ENCODE measurements at regions not wholly inside any gene's neighbourhood (a gene's known extent, or its start where the extent isn't known, plus 50 kb on each side); places are given as distances from the start of the nearest gene placed in this dataset.

DNA sequence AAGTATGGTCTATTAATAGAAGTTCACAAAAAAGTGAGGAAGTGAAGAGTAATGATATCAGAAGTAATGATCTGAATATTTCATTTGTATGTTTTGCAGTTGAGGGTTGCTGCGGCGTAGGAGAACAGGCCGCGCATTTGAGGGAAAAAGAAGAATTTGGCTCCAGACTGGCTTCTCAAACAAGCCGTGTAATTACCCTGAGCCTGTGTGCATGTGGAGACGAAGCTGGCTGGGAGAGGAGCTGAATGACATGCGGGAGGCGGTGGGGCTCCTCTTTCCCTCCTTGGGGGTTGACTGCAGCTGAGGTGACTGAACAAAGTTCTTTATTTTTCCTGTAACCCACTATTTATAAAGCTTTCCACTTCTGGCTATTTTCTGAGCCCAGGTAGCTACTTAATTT, 115.5 kb upstream of the AFDN start:
- DNase-seq: no peak

DNA sequence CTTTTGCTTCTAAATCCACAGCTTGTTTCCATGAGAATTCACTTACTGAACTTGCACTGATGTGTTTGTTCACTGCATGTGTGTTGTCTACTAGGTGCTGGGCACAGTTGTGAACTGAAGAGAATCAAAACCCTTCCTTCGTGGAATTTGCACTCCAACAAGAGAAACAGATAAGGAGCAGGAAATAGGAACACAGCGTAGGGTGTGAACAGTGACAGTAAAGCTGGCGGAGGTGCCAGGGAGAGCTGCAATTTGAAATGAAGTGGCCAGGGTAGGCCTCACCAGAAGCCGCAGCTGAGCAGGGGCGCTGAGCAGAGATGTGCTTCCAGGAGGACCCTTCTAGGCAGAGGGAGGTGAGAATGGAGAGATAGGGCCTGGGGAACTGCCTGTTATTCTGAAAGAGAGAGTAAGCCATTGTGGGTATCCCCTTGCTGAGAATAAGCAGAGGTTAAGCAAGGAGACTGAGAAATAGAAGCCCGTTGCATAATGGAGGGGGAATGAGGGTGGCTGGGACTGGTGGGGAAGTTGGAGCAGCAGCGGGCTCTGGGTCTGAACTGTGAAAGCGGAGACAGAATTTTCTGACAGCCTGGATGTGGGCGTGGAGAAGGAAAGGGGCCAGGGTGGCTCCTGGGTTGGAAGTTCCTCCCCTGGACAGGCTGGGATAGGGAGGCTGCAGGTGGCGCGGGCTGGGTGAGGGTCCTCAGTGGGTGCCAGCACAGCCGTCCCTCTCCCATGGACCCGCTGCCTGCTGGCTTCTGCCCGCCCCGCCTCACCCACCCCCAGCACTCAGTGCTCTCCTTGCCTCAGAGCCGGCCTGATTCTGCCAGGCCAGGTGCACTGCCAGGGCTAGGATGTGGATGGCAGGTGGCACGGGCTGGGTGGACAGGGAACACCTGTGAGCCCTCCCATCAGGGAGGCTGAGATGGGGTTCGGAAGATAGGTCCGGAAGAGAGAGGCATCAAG, 114.7 kb upstream of the AFDN start:
- no peak for DNase-seq

DNA sequence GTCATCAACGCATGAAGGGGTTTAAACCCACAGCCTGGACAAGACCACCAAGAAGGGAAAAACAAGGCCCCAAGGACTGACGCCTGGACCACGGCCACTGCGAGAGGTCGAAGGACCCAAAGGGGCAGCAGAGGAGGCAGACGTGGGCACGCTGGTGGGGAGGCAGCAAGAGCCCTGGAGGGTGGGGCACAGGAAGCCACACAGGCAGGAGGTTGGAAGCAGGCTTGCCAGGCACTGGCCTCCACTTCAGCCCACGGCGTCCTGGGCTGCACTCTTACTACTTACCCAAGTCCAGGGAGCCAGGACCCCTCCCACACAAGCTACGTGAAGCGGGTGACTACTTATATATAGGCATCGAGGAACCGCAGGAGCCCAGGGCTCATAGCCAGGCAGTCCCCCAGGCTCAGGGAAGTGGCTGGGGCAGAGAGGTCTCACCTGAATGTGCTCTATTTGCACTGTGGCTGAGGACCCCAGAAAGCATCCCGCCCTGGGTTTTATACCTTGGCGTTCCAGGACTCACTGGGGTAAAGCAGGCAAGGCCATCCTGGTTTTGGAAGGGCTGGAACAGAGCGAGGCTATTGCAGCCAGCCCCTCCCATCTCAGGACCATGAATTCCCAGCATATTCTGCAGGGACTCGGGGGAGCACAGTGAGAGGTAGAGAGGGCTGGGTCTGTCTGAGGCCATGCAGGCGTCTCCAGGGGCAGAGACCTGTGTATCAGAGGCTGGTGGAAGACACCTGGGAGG, 113.8 kb upstream of the AFDN start:
- no peak for DNase-seq

DNA sequence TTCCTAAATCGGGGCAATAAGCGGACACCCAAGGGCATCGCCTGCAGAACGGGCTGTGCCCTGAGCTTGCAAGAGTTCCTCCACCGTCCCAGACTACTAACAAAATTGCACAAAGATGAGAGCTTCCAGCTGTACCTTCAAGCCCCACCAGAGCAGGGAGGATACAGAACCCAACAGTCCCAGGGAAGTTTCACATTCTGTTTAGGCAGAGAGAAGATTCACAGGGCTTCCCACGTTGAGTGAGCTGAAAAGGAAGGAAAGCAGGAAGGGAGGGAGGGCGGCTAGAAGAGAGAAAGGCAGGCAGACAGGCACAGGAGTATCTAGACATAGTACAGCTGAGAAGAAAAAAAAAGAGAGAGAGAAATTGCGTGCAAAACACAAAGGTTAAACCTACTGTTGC, 112.6 kb upstream of the AFDN start:
- no peak for DNase-seq

DNA sequence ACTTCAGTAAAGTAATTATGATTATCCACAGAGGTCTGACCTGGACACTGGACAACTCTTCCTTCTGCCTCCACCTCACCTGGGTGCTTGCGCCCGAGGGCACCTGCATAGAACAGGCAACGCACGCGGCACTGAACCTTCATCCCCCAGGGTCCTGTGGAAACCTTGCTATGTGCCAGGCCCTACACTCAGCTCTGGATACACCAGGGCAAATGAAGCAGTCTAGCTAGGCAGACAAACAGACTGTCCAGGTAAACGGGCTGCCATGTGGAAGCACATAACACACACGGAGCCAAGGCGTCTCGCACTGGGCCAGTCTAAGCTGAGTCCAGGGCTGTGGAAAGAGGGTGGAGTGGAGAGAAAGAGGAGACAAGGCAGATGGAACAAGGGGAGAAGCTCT, 109.3 kb upstream of the AFDN start:
- DNase-seq: no peak

DNA sequence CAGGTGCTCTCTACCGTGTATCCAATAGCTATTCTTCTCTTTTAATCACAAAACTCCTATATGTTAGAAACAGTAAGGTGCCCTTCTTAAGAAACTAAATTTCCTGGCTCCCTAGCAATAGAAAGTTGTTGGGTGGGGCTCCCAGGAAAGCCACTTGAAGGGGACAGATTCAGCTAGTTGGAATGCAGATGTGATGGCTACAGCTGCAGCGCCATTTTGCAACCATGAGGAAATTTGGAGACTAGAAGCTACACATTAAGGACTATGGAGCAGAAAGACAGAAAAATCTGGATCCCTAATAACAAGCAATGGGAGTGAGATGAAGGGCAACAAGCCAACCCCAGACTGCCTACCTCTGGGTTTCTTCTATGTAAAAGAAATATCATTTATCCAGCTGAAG, 108.8 kb upstream of the AFDN start:
- no peak for DNase-seq

DNA sequence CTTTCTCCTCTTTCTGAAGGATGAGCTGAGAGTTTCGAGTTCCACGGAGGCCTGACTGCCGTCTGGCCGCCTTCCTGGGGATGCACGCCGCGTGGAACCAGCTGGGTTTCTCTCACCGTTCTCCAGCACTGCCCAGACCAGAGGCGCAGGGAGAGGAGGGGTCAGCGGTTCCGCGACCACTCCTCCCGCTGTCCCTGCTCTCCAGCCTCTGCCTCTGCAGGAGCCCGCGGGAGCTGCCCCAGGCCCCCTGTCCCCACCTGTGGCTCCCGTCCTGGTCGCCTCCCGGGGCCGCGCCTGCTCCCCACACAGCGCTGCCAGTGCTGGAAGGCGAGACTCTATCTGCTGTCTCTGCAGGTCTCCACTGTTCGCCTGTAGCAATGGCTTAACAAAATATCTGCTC, 106.8 kb upstream of the AFDN start:
- no peak for DNase-seq

DNA sequence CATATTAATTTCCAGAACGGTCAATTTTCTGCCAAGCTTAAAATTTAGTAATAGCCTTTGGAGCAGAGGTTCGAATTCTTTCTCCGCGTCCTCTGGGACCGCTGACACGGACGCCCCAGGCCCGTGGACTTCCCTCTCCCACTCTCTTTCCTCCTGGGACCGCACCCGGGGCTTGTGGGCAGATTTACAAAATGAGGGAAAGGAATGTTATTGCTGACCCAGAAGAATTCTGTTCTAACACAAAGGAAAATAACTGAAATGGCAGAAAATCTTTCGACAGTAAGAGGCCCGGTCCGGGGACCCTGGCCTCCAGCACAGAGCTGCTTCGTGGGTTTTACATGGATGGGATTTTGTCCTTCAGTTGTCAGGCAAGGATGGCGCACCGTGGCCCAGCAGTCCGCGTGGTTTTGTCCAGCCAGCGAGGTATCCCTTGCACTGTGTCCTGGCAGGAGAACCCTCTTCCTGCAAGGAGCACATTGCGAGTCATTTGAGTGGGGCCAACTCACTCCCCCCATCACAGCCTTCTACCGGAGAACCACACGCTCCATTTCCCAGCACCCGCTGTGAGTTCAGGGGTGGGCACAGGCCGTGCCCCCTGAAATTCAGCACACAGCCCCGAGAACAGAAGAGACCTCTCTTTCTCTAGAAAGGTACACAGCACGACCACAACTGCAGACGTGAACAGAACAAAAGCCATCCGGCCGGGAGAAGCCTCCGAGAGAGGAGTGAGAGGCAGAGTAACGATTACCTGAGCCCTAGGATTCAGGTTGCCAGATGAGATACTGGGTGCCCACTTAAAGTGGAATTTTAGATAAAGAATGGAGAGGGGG, 106.0 kb upstream of the AFDN start:
- no peak for DNase-seq

DNA sequence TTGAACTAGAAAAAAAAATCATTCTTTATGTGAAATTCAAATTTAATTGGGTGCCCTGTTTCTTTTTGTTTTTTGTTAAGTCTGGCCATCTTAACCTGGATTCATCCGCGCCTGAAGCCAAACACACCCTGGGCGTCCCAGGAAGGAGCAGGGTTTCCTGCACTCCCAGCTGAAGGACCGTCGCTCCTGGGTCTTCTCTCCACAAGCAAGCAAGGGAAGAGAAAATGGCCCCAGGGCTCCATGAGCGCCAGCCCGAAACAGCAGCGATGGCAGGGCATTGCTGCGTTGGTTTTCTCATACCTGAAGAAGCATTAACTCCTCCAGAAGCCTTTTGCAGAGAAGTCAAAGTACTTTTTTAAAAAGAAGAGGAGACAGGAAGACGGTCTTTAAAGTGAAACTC, 105.4 kb upstream of the AFDN start:
- DNase-seq: no peak

DNA sequence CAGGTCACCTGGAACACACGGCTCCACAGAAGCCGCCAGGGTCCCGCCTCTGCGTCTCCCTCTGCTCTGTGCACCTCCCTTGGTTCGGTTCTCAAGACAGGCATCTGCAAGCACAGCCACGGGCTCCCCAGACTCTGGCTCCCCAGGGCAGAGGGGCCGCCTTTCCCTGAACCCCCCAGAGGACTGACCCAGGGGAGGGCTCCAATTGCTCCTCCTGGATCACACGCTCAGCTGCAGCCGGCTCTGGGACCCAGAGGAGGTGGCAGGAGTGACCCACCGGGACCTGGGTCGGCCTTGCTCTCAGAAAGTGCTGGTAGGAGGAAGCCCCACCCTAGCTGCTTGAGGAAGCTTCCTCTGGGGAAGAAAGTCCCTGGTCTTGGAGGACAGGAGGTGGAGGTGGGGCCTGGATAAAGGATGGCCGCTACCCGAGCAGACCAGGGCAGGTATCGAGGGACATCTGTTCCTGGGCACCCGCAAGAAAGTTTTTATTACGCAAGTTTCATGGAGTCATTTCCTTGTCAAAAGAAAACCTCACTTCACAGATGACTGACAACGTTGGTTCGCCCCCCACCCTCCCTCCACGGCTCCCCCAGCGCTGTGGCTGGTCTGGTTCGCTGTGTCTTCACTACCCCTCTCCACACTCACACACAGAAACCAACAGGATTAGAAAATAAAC, 103.9 kb upstream of the AFDN start:
- DNase-seq: no peak

DNA sequence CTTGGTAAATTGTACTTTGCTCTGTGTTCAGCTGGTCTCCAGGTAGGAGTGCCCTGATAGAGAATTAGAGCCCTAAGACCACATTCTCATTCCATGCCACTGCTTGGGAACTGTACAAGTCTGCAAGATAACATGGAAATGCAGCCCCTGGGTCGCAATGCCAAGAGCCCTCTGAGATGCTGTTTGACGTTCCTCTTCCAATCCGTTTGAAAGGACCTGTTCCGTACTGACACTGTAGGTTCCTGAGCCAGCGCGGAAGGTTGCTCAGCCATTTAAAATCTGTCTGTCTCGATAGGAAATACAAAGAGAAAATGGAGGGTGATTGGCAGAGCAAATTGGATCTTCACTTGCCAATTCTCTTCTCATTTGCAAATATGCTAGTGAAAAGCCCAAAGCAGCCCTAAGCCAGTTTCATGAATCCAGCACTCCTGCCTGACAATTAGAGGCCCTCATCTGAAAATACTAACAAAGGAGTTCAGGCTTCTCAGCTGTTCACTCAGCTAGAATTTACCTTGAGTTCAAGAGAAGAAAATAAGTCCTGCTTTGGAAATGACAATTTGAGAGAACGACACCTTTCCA, 100.6 kb upstream of the AFDN start:
- no peak for DNase-seq

DNA sequence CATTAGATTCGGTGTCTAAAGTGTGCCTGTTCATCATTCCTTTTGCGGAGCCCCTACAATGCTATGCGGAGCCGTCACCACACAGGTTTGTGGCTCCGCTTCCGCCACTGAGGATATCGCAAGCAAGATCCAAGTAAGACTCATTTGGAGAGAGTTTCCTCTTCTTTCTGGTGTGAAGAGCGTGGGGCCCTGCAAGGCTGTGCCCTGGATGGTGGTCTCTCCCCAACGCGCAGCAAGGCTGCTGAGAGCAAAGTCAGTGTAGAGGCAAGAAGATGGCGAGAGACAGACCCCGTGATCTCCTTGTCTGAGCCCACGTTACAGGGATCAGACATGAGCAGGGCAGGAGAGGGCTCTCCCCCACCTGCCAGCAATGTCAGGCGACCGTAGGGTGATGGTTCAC, 96.3 kb upstream of the AFDN start:
- no peak for DNase-seq

DNA sequence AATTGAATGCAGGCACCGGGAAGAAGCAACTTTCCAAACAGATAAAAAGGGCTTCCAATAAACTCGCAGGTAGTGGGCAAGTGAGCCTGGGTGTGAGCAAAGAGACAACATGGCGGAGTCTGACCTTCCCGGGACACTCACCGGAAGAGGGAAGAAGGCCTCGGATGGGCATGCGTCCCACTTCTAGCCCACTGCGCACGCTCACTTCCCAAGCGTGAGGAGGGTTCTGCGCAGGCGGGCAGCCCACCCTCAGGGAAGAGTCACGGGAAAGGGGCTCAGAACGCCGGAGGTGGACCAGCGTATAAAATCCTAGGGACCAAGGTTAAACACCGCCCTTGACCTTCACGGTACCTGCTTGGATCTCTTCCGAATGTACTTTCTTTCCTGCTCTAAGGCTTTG, 95.5 kb upstream of the AFDN start:
- DNase-seq: no peak

DNA sequence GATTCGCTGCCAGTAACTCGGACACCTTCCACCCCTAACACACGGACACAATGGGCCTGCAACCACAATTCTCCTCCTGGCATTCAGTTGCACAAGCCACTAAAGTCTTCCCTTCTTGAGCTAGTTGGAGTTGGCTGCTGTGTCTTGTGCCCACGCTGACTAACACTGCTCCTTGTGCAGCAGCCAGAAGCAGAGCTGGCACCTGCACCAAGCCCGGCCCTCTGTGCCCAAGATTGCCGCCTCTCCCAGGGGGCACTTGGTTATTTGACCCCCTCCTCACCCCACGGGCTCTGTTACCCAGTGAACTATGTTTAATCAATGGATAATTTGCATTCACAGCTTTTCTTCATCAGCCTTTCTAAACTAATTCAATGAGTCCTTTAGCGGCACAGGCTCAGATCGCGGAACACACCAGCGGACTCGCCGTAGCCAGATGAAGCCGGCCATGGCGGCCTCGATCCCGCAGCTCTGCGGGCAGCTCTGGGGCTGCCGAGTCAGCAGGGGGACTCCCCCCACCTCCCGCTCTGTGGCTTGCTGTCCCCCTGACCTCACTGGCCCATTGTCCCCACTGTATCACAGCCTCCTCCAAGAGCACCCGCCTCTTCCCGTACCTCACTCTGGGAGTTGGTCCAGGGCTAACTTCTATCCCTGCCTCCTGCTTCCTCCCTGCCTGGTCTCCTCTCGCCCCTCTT, 94.8 kb upstream of the AFDN start:
- peak; percentile 43 for DNase-seq

DNA sequence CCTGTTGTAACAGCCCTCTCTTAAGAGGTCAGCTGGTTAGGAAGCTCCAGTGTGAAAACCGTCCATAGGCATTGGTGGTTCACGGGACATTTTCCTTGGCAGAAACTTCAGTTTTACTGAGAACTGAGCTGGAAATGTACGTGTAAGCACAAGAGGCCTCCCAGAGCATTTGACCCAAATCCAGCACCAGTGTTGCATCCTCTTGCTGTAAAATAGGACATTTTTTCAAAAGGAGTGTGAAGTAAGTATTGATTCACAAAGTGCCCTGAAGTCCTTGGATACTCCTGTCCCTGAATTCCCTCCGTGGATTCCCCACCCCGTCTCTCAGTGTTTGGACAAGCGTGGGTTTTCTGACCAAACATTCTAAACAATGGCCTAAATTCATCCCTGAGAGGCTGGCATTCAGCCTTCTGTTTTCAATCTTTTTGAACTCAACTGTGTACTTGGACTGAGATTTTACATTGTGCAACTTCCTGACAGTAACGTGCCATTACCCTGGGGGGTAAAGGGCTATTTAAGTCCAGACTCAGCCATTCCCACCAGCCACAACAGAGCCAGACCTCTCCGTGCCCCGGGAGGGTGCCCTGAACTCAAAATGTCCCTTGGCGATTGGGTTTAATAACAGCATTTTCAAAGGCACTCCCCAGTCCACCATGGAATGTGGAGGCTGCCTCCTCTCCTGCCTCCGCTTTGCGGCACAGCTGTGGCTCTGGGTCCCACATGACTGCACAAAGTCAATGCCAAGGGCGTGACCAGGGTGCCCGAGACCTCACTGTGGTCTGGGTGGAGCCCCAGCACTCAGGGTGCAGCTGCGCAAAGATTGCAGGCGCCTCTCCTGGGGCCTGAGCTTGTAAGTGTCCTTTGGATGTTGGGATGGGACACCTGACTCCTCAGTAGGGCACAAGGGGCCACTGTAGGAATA, 92.7 kb upstream of the AFDN start:
- peak; percentile 42 for DNase-seq

DNA sequence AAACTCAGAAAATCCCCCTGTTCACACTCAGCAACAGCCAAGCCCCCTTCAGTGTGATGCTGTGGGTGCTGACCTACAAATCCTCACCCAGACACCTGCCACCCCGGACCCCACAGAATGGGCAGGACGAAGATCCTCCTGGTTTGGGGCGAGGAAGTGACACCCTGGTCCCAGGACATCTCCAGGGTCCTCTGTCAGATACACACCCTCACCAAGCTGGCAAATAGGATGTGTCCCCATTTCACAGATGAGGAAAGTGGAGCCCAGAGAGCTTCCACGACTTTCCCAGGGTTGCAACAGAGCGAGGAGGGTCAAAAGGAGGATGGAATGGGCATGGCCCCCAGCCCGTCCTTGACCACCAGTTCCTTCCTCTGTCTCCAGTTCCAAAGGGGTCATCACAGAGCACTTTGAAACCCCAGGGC, 92.0 kb upstream of the AFDN start:
- no peak for DNase-seq

DNA sequence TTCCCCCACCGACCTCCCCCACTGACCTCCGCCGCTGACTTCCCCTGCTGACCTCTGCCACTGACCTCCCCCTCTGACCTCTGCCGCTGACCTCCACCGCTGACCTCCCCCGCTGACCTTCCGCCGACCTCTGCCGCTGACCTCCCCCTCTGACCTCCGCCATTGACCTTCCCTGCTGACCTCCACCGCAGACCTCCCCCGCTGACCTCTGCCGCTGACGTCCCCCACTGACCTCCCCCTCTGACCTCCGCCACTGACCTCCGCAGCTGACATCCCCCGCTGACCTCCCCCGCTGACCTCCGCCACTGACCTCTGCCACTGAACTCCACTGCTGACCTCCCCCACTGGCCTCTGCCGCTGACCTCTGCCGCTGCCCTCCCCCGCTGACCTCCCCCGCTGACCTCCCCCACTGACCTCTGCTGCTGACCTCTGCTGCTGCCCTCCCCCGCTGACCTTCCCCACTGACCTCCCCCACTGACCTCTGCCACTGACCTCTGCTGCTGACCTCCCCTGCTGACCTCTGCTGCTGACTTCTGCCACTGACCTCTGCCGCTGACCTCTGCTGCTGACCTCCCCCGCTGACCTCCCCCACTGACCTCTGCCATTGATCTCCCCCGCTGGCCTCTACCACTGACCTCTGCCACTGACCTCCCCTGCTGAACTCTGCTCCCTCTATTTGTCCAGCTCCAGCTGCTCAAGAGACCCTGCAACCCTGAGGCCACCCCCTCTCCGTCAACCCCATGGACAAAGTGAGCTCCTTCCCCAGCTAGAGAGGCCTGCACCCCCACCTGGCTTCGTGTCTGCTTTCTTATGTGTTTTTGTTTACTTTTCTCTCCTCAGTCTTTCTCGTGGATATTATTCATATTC, 91.4 kb upstream of the AFDN start:
- no peak for DNase-seq

DNA sequence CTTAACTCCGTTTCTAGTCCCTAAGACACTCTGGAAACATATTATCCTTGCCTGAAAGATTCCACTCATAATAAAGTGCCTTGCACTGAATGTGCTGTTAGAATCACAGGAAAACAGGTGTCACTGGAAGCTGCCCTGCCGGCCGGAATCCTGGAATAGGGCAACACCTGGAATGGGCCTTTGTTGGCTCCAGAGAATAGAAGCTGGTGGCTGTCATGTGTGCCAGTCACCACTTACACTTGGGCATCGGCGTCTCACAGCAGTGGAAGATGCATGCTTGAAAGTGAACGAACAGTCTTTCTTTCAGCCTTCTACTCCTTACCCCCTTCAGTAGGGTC, 90.8 kb upstream of the AFDN start:
- DNase-seq: no peak

DNA sequence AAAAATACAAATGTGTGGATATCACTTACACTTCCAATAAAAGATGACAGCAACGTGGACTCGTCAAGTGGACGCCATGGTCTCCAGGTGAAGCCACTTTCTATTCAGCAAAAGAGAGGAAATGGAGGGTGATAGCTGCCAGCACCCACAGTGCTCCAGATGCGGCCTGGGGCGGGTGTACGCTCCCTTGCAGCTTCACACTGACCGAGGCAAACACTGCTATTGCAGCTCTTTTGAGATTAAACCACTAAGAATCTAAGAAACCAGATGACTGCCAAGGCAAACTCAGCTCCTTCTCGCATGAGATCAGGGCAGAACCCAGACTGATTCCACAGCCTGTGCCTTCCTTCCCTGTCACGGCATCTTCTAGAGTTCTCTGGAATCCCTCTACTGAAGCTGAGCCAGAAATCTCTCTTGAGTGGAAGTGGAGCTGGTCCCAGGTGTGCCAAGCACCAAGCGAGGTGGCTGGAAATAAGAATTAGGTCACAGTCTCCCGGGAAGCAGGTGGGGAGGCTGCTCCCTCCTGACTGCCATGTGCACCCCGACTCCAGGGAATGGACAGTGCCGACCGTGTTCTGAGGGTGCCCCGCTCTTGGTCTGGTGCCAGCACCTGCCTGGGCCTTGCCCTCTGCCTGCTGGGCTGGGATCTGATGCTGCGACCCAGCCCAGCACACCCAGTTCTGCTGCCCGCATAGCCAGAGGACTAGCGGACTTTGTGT, 90.1 kb upstream of the AFDN start:
- DNase-seq: no peak
